Stimulated activated CD8-positive, alpha-beta memory T cell treated with anti-CD3 and anti-CD28 coated beads, Interleukin-7, amount 100 ng/mL, for 4 hours (primary cell): ENCODE measurements at regions not wholly inside any gene's neighbourhood (a gene's known extent, or its start where the extent isn't known, plus 50 kb on each side); places are given as distances from the start of the nearest gene placed in this dataset.

Source experiments
- DNase-seq, 2 donors: peaks; one replicate each; pipeline ENCODE4 v3.0.0-alpha.2; 2020; ENCODE audit warnings: low read depth in 2 of 2

DNA sequence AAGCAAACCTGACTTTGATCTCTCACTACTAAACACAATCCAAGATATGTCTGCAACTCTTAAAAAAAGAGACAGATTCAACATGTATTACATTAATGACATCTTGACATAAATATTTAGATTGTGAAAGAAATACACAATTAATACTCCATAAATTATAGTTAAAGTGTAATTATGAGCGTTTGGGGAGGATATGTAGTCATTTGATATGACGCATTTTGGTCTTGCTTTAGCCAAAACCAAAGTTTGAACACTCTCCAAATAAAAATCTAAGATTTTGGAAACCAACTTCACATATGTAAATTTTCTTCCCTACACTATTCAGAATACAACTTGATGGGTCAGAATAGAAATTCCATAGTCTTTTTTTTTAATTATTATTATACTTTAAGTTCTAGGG is 1257.6 kb downstream of the SLC16A7 start:
- DNase-seq: no peak

GRCh38 chr12:60863421-60863820 is 1267.6 kb downstream of the SLC16A7 start:
- DNase-seq: no peak

- DNase-seq: no peak
These were observed 1276.4 kb downstream of the SLC16A7 start for GRCh38 chr12:60872219-60872618.

- no peak for DNase-seq
These were observed 1277.3 kb downstream of the SLC16A7 start for GRCh38 chr12:60872850-60873713.

DNA sequence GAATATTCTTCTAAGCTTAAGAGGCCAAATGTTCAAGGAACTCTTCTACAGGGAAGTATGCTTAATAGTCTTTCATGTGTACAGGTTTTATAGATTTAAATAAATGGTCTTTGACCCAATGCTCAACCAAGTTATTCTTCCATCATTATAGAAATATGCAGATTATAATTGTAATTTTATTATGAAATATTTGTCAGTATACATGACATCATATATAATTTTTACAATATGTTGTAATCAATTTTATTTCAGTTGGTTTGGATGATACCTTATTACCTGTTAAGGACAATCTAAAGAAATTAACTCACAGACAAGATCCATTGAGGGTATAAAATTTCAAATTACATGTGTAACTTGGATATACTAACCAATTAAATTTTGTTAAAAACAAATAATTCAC is 1278.3 kb downstream of the SLC16A7 start:
- no peak for DNase-seq

DNA sequence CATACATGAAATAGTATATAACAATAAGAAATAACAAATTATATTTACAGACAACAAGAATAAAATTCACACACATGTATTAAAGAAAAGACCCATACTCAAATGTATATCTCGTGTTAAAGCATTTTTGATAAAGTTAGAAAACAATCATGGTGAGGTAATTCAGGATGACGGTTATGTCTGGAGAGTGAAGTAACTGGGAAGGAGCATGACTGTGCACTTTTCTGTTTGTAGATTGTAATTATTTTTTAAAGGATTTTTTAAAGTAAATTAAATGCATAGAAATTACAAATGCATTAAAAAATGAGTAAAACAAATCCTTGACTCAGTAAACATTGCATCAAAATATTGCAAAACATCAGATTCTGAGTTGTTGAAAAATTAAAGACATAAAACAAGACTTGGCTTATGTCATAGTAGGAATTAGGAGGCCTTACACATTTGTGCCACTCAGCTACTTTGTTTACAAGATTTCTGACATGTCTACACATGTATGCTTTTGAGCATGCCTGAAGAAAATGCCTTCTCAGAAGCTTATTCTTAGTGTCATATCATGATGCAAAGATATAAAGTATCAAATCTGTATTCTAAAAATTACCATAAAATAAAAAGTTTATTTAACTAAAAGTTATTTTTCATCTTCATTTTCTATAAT is 1325.1 kb downstream of the SLC16A7 start:
- DNase-seq: no peak

- DNase-seq: no peak
These were observed 1325.7 kb downstream of the SLC16A7 start for GRCh38 chr12:60921541-60921940.

- no peak for DNase-seq
These were observed 1330.4 kb downstream of the SLC16A7 start for GRCh38 chr12:60926256-60926655.

DNA sequence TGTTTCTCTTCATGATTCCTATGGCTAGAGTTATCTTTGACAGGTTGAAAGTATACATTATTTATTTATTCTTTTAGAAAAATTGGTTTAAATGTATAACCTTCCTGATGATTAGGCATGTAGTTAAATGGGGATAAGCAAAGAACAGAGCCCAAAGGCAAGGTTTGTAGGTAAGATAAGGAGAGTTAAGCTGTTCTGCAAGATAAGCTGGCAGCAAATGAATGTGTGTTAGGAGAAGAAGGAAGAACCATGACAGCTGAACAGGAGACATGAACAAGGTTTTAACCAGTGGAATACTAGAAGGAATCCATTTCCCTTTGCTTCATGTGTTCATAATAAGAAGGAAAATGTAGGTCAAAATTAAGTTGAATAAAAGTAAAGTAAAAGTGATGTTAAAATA is 1330.1 kb upstream of the USP15 start:
- no peak for DNase-seq

GRCh38 chr12:60935981-60936761 is 1324.0 kb upstream of the USP15 start:
- no peak for DNase-seq

- DNase-seq: no peak
These were observed 1312.7 kb upstream of the USP15 start for GRCh38 chr12:60947533-60947932.

- DNase-seq: no peak
These were observed 1293.1 kb upstream of the USP15 start for GRCh38 chr12:60967128-60967527.

GRCh38 chr12:60977966-60978365 is 1282.2 kb upstream of the USP15 start:
- no peak for DNase-seq

DNA sequence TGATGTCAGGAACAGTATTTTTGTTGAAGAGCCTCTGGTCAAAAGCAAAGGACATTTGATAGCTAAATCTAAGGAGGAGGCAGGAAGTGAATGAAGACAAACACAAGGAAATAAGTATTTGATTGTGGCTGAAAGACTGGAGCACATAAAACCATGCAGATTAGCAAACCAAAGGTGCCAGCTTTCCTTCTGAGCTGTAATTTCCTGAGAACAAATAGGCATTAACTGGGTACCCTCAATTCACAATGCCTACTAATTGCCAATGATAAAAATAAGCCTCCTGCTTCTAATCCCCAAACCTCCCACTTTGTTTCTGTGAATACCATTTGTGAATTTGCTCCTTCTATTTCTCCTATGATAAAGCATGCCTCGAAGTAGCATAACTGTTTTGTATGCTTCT is 1279.6 kb upstream of the USP15 start:
- no peak for DNase-seq

GRCh38 chr12:60981473-60981872 is 1278.7 kb upstream of the USP15 start:
- no peak for DNase-seq

- DNase-seq: no peak
These were observed 1268.1 kb upstream of the USP15 start for GRCh38 chr12:60992087-60992486.

- DNase-seq: no peak
These were observed 1264.9 kb upstream of the USP15 start for GRCh38 chr12:60995256-60995825.

- no peak for DNase-seq
These were observed 1262.3 kb upstream of the USP15 start for GRCh38 chr12:60997869-60998378.

DNA sequence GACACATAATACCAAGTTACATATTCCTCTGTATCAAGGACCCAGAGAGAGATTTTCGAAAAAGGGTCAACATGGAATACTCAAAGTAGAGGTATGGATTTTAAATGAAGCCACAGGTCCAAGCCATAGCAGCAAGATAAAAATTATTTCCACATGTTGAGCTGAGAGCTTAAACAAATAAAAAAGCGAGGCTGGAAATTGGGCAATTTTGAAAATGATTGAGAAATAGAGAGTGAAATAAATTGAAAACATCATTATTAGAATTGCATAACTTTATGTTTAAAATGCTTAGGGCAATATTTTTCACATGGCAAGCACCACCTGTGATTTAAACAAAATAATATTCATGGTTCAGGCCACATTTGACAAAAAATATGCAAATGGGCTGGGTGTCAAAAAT is 1251.0 kb upstream of the USP15 start:
- DNase-seq: no peak

DNA sequence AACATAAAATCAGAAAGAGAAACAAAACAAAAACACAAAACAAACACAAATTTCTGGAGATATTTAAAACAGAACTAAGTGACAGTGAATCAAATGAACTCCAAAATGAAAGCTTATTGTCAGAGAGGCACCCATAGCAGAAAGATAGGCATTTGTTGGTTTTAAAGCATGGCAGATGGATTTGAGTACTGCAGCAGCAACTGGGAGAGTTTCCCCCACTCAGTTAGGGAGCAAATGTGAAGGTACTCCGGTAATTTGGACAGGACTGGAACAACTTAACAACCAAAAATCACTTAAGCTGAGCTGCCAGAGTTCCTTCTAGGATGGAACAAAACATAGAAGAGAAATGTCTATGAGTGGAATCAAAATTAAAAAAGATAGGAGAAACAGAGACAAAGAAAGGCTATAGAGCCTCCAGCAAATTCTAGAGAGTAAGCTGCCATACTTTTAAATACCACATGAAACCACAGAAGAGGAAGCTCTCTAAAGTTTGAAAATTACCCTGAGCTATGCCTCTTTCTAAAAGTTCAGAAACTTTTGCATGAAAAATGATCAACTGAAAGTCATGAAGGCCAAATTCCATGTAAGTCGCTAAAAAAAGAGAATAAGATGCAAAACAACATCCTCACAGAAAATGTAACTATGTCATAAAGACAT is 1248.3 kb upstream of the USP15 start:
- DNase-seq: no peak

DNA sequence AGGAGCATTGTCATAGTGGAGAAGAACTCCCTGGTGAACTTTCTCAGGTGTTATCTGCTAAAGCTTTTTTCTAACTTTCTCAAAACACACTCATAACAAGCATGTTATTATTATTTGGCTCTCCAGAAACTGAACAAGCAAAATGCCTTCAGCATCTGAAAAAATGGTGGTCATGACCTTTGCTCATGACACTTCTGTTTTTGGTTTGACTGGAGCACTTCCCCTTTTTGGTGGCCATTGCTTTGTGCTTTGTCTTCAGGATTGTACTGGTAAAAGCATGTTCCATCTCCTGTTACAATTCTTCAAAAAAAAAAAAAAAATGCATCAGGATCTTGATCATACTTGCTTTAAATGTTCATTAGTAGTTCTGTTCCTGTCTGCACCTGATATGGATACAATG is 1241.6 kb upstream of the USP15 start:
- no peak for DNase-seq
